ENCODE measurements at regions not wholly inside any gene's neighbourhood (a gene's known extent, or its start where the extent isn't known, plus 50 kb on each side); places are given as distances from the start of the nearest gene placed in this dataset.

- TF ChIP-seq GATA3 (IDR thresholded peaks at IDR 0.05; ENCODE audit: low read depth, low read length) = no peak
- TF ChIP-seq GATA2 (IDR thresholded peaks at IDR 0.05; ENCODE audit: low read depth, low read length) = no peak
Observed at GRCh38 chr3:94293793-94294195, 230.9 kb downstream of the NSUN3 start.

DNA sequence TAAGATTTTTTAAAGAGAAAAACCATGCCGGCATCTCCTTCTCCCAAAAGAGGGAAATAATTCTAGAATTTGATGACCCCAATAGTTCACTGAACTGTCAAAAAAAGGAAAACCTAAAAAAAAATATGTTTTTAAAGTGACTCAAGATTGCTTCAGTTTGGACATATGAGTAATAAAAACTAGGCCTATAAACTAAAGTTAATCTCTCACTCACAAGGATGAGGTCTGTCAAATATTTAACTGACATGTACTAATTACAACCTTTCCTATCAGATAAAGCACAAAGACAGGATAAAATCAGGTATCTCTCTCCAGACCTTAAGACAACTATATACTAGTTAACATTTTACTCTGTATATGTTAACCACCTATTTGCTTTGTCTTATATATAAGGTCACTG is 231.9 kb downstream of the NSUN3 start:
- TF ChIP-seq GATA3 (IDR thresholded peaks at IDR 0.05; ENCODE audit: low read depth, low read length) = no peak
- no peak for TF ChIP-seq GATA2 (IDR thresholded peaks at IDR 0.05; ENCODE audit: low read depth, low read length)

DNA sequence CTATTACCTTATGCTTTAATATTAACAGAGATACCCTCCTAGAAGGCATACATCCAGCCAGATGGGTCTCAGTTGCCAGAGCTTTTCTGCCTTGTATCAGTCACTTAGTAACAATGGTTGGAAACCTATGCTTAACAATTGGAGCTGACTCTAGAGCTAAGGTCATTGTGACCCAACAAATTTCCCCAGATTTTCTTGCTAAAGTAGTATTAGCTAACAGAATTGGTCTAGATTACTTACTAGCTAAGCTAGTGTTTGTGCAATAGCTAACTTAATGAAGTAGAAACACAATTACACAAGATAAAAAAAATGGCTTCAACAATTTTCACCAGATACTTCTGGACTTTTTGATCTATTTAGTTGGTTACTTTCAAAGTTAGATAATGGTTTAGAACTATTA is 236.9 kb downstream of the NSUN3 start:
- TF ChIP-seq GATA2 (IDR thresholded peaks at IDR 0.05; ENCODE audit: low read depth, low read length) = no peak
- TF ChIP-seq GATA3 (IDR thresholded peaks at IDR 0.05; ENCODE audit: low read depth, low read length) = no peak

DNA sequence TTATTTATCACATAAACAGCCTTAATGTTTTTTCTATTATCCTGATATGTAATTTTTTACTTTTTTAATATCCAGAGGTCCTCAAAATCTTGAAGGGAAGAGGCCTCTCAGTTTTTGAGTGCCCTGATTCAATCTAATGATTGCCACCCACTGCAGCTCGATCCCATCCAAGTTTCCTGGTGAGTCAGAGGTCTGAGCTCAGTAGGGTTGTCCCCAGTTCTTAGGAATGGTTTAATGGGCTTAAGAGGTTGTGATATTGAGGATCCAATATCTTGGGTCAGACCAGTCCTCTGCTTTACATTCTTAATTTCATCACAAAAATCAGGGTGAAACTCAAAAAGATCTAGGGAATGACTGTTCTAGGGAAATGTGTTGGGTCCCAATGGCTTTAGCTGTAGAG is 238.5 kb downstream of the NSUN3 start:
- TF ChIP-seq GATA3 (IDR thresholded peaks at IDR 0.05; ENCODE audit: low read depth, low read length) (no peak), GATA2 (IDR thresholded peaks at IDR 0.05; ENCODE audit: low read depth, low read length) (no peak)

GRCh38 chr3:94303266-94303665 is 240.4 kb downstream of the NSUN3 start:
- TF ChIP-seq GATA3 (IDR thresholded peaks at IDR 0.05; ENCODE audit: low read depth, low read length) (no peak), GATA2 (IDR thresholded peaks at IDR 0.05; ENCODE audit: low read depth, low read length) (no peak)

DNA sequence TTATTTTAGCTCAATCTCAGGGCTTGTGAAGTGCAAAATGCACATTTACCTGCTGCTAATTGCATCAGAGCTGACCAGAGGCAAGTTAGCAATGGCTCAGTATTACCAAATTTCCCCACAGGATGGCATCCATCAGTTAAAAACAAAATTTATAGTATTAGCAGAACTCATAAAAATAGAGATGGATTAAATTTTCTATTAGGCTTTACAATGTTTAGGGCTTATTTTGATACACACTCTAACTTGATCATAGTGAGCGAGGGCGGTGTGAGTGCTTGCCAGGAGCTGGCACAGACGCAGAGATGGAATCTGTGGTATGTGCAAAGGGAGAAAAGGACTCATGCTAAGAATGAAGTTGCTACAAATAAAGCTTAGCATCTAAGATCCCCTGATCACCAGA is 241.0 kb downstream of the NSUN3 start:
- TF ChIP-seq GATA2 (IDR thresholded peaks at IDR 0.05; ENCODE audit: low read depth, low read length) (no peak), GATA3 (IDR thresholded peaks at IDR 0.05; ENCODE audit: low read depth, low read length) (no peak)

DNA sequence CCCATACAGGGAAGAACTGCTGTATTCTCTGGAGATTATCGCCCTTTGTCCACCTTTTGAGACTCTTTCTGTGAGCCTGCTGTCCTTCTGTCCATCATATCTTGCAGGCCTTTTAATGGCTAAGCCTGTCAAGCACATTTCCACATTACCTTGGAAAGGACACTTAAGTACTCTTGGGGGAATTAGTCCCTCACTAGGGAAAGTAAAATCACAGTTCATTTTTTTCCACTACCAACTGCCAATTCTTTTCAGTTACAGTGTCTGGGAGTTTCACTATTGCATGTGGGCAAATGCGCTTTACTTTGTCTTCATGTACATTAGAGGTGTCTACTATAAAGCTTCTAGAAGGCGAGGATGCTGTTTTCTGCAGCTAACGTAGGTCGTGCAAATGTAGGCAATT is 242.1 kb downstream of the NSUN3 start:
- TF ChIP-seq GATA3 (IDR thresholded peaks at IDR 0.05; ENCODE audit: low read depth, low read length) (no peak), GATA2 (IDR thresholded peaks at IDR 0.05; ENCODE audit: low read depth, low read length) (no peak)

GRCh38 chr3:94305835-94306611 is 243.2 kb downstream of the NSUN3 start:
- no peak for TF ChIP-seq GATA2 (IDR thresholded peaks at IDR 0.05; ENCODE audit: low read depth, low read length)
- no peak for TF ChIP-seq GATA3 (IDR thresholded peaks at IDR 0.05; ENCODE audit: low read depth, low read length)

GRCh38 chr3:94307588-94307987 is 244.7 kb downstream of the NSUN3 start:
- TF ChIP-seq GATA2 (IDR thresholded peaks at IDR 0.05; ENCODE audit: low read depth, low read length) (no peak), GATA3 (IDR thresholded peaks at IDR 0.05; ENCODE audit: low read depth, low read length) (no peak)

DNA sequence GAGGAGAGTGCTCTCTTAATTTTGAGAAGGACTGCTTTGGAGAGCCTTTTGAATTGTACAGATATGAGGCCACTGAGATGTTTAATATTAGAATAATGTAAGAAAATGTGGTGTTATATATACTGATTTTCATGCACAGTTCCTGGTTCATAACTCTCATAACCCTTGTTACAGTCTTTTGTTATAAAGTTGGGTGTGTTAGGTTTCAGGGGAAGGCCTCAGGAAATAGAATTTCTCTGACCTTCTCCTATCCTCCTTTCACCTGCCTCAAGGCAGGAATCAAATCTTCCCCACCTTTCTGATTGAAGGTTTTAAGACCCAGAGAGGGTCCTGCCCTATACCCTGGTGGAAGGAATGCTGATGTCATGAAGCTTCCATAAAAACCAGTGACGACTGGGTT is 245.9 kb downstream of the NSUN3 start:
- no peak for TF ChIP-seq GATA2 (IDR thresholded peaks at IDR 0.05; ENCODE audit: low read depth, low read length)
- TF ChIP-seq GATA3 (IDR thresholded peaks at IDR 0.05; ENCODE audit: low read depth, low read length) = no peak

DNA sequence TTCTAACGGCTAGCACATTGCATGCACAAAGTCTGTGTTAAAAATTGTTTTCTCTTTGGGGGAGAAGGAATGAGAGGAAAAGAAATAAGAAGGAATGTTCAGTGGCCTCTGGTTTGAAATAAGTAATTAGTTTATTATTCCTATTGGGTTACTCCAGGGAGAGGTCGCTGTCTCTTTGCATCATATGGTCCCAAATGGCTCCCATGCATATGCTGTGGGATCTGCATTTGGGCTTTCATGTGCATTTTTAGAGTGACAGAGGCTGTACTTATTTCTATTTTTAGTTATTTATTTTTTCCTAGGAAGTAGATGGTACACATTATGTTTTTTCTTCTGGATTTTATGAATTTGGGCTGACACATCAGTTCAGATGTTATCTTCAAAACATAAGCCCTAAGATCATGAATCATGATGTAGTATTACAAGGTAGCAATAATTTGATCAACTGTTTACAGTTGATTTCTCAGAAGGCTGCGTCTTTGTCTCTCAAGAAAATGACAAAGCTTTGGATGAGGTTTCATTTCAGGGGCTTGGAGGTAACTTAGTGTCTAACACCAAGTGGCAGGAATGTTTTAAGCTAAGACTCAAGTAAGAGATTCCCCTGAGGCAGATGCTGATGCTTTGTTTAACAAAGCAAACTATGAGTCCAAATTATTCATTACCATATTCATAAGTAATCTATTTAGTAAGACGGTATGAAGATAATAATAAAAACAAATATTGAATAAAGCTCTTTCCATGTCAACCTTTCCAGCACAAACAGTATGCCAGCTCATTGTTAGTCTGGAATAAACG is 247.7 kb downstream of the NSUN3 start:
- no peak for TF ChIP-seq GATA3 (IDR thresholded peaks at IDR 0.05; ENCODE audit: low read depth, low read length)
- TF ChIP-seq GATA2 (IDR thresholded peaks at IDR 0.05; ENCODE audit: low read depth, low read length) = no peak

DNA sequence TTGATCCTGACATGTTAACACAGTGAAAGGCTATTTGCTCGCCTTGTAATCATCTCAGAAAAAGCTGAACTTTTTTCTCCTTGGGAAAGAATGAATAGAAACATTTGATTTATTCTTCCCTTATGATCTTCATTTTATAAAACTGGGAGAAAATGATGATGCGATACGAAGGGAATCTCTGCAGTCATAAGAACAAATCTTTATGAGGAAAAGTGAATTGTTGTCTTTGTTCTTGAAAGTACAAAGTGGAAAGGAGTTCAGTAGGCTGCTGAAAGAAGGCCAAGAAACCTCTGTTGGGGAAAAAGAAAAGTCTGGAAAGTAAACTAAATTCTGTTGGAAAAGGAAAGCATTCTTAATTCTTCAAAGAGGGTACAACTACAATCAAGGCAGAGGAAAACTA is 248.8 kb downstream of the NSUN3 start:
- TF ChIP-seq GATA3 (IDR thresholded peaks at IDR 0.05; ENCODE audit: low read depth, low read length) (no peak), GATA2 (IDR thresholded peaks at IDR 0.05; ENCODE audit: low read depth, low read length) (no peak)

DNA sequence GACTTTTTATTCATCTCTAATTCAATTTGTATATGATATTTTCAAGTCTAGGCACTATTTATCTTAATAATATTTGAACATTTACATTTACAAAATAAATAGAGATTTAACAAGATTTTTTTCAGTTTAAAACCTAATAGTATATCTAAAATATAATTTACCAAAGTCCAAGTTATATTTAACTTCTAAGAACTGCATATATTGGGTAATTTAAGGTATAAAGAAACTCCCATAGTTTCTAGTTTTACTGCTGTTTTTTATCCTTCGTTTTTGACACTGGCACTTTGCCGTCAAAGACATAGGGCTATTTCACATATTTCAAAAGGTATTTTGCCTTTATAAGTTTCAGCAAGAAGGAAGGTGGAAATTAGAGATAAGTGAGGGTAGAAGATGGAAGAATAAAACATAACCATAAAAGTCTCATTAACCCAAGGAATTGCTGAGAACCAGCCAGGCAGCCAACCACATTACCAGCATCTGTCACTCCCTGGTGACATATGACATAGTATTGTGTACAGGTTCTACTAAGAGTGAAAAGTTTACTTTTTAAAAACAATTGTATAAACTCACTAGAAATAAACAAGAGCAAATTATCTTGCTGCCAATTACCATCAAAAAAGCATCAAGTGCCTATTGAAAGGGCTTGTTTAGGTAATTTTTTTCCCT is 251.5 kb downstream of the NSUN3 start:
- TF ChIP-seq GATA3 (IDR thresholded peaks at IDR 0.05; ENCODE audit: low read depth, low read length) (no peak), GATA2 (IDR thresholded peaks at IDR 0.05; ENCODE audit: low read depth, low read length) (no peak)

DNA sequence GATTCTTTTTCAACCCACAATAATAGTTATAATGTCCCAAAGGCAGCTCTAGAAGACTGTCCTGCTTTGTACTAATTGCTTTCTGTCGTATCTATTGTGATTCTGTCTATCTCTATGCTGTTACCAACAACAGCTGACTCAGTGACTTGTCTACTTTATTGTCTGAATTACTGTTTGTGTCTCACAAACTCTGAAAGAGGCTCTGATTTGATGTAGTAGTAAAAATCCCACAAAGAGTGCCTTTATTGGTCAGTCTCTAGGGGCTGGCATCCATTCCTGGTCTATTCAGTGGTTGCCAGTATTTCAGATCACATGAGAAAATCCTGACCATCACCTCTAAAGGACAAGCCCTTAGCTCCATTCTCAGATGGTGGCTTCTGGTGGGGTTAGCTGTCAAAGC is 254.2 kb downstream of the NSUN3 start:
- TF ChIP-seq GATA2 (IDR thresholded peaks at IDR 0.05; ENCODE audit: low read depth, low read length) (no peak), GATA3 (IDR thresholded peaks at IDR 0.05; ENCODE audit: low read depth, low read length) (no peak)
